GM19099 (cell line): ENCODE measurements at regions not wholly inside any gene's neighbourhood (a gene's known extent, or its start where the extent isn't known, plus 50 kb on each side); places are given as distances from the start of the nearest gene placed in this dataset.

Source experiments
- POLR2A ChIP-seq: IDR thresholded peaks from 3 replicates; pipeline ENCODE4 v1.6.1; 2011; ENCODE audit warnings: low read depth; ENCODE audit not compliant: insufficient read length; ENCODE audit errors: extremely low read depth

- TF ChIP-seq POLR2A: no peak
These were observed 470.5 kb upstream of the FAM98A start for GRCh38 chr2:34069604-34070003.

GRCh38 chr2:34050413-34050812, 451.3 kb upstream of the FAM98A start:
- no peak for TF ChIP-seq POLR2A

GRCh38 chr2:34045101-34045655, 446.1 kb upstream of the FAM98A start:
- no peak for TF ChIP-seq POLR2A

GRCh38 chr2:34037886-34038285, 438.8 kb upstream of the FAM98A start:
- TF ChIP-seq POLR2A: no peak

GRCh38 chr2:34037157-34037556, 438.1 kb upstream of the FAM98A start:
- TF ChIP-seq POLR2A: no peak

- no peak for TF ChIP-seq POLR2A
These were observed 432.0 kb upstream of the FAM98A start for GRCh38 chr2:34031097-34031496.

- TF ChIP-seq POLR2A: no peak
These were observed 431.2 kb upstream of the FAM98A start for GRCh38 chr2:34030273-34030672.

GRCh38 chr2:34029073-34029472, 430.0 kb upstream of the FAM98A start:
- TF ChIP-seq POLR2A: no peak

GRCh38 chr2:34025196-34025595, 426.1 kb upstream of the FAM98A start:
- TF ChIP-seq POLR2A: no peak

- TF ChIP-seq POLR2A: no peak
These were observed 413.7 kb upstream of the FAM98A start for GRCh38 chr2:34012715-34013302.

- TF ChIP-seq POLR2A: no peak
These were observed 412.6 kb upstream of the FAM98A start for GRCh38 chr2:34011684-34012083.

GRCh38 chr2:34005901-34006300, 406.8 kb upstream of the FAM98A start:
- TF ChIP-seq POLR2A: no peak

- TF ChIP-seq POLR2A: no peak
These were observed 405.8 kb upstream of the FAM98A start for GRCh38 chr2:34004936-34005335.

GRCh38 chr2:34003795-34004194, 404.7 kb upstream of the FAM98A start:
- no peak for TF ChIP-seq POLR2A

GRCh38 chr2:34001557-34001956, 402.5 kb upstream of the FAM98A start:
- TF ChIP-seq POLR2A: no peak

GRCh38 chr2:33984131-33984530, 385.0 kb upstream of the FAM98A start:
- no peak for TF ChIP-seq POLR2A

- no peak for TF ChIP-seq POLR2A
These were observed 379.4 kb upstream of the FAM98A start for GRCh38 chr2:33978471-33978870.
